Middle frontal gyrus (tissue), 1 donor: ENCODE measurements at regions not wholly inside any gene's neighbourhood (a gene's known extent, or its start where the extent isn't known, plus 50 kb on each side); places are given as distances from the start of the nearest gene placed in this dataset.

Source experiments
- DNase-seq: peaks from one replicate; pipeline ENCODE4 v3.0.0-alpha.2; 2015; ENCODE audit warnings: low spot score; ENCODE audit errors: extremely low spot score

DNA sequence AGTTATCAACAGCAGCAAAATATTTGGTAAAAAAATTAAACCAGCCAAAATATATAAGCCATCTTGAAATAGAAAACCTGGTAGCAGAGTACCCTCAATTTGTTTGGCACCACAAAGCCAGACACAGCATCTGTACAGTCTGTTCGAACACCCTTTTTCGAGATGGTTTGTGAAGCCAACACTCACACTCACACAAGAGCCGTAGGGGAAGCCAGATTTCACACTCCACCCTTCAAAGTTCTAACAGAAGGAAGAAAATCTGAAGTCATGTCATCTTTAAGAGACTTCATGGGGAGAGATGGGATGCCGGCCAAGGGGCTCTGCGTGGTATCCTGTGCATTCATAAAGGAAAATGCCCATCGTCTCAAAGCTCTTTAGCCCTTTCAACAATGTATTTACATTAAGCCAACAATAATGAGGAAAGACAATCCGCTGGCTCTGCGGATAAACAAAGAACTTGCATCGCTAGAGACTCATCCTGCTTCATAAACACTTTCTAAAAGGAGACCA is 451.5 kb upstream of the CHST9 start:
- no peak for DNase-seq

DNA sequence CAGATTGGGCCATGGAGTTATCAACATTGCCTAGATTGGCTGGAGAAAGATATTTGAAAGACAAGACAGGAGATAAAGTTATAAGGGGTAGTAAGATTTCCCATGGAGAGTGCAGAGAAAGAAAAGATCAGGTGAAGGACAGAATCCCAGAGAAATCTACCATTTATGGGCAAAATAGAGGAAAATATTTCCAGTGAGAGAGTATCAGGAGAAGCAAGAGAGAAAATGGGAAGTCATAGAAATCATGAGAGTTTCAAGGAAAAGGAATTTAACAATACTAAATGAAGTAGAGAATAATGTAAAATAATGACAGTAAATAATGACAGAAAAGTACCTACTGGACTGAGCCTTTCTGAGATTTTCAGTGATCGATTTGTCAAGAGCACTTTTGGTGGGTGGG is 447.6 kb upstream of the CHST9 start:
- DNase-seq: no peak

DNA sequence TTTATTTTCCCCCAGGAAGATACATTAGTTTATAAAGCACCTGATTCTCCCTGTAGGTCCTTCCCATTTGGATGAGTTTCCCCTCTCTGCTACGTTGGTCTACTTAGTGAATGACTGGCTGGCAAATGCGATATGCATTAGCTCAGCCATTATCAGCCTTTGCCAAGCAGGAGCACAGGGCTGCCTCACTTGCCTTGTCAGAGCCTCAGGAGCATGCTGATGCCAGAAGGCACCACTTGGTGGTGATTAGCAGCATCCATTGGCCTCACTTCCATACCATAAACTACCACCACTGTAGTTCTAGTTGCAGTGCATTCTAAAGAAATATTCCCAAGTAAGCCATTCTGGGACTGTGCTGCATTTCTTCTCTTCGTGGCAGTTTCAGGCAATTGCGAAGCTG is 442.8 kb upstream of the CHST9 start:
- no peak for DNase-seq

DNA sequence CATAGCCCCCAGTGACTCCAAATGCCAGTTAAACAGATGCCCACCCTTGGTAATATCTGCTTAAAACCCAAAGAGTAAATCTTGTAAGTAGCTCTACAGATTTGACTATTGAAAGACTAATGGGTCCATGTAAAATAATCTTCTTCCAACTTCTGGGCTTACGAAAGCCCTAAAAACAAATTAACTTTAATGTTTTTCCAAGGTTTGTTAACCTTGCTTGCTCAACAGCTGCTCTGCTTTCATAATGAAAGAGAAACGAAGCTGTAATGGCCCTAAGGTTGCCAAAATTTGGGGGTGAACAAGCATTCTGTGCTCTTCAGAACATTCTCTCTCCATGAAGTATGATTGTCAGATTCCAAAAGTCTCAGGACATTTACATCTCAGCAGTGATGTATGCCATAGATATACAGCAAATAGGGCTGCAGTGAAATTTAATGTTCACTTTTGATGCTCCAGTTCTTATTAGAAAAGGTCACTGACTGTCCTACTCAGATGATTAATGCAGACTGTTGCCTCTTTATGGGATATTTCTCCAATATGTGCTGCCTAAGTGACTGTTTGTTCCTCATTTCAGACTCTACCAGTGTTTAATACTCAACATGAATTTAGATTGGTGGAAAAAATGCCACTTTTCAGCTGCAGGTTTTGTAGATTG is 436.3 kb upstream of the CHST9 start:
- DNase-seq: no peak

DNA sequence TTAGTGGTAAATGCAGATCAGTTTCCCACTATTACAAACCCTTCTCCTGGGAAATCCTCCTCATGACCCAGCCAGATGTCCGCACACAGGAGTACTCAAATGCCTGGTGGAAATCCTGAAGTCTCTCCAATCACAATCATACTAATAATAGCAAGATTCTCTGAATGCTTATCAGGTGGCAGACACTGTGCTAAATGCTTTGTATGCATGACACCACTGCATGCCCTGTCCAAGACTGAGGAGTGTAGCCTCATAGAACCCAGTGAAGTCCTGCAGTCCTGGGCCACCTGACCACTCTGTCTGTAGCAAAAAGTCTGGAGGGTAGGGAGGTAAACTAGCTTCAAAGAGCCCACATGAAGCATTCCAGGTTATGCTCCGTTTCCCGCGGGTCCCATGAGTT is 434.8 kb upstream of the CHST9 start:
- DNase-seq: no peak

DNA sequence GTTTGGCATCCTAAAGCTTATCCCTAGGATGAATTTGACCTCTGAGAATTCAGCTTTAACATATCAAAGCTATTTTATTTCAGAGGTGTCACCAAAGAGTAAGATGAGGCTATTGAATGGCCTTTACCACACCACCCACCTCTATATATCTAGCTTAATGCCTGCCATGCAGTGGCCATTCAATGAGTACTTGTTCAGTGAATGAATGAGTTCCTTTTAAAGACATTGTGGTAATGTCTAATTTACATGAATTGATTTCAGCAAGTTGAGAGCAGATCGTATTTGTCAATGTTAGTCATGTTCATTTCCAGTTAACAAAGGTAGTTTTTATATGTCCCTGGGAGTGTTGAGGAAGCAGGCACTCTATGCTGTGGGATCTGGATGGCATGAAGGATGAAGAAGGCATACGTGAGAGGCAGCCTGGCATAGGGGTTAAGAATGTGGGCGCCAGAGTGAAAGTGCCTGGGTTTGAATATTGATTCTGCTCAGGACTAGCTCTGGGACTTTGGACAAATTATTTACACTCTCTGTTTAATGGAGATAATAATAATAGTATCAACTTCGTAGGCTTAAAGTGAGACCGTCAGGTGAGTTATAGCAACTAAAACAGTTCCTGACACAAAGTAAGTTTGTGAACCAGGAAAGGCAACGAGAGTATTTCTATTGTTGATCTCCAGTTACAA is 434.1 kb upstream of the CHST9 start:
- no peak for DNase-seq

DNA sequence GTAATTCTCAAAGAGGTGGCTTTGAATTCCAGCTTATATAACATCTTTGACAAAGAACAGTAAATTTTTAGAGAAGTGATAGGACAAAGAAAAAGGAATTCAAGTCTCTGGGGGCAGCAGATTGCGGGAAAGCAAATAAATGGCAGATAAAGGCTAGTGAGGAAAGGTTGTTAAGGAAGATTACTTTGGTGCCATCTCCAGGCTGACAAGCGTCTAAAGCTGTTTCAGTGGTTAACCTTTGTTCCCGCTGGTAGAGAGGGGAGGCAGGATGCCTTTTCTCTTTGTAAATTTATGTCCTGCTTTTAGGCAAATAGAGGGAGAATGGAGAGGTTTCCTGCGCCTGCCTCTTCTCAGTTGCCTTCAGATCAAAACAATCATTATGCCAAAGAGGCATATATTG is 431.2 kb upstream of the CHST9 start:
- no peak for DNase-seq

DNA sequence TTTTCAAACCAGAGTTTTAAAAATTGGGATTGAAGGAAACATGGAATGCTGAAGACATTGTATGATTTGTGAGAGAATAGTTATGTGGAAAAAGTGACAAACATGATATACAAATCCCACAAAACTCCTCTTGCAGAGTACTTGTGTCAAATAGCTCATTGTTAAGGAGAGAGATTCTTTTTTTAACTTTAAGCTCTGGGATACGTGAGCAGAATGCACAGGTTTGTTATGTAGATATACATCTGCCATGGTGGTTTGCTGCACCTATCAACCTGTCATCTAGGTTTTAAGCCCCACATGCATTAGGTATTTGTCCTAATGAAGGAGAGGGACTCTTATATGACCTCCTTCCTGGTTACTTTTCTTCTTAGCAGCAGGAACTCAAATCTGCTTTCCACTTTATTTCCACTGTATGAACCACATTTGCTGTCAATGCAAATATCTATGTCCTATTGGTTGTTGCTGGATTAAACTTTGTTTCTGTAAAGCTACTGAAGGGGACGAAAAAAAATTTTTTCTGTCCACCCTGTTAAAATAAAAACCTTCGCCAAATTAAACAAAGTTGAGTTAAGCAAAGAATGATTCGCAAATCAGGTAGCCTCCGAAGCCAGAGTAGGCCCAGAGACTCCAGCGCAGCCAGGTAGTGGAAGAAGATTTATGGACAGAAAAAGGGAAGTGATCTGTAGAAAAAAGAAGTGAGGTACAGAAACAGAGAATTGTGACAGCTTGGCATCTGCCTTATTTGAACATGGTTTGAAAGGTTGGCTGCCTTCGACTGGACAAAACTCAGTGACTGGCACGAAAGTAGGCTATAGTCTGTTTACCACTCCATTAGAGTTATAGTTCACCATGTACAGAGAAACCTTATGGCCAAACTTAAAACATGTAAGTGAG is 430.1 kb upstream of the CHST9 start:
- no peak for DNase-seq

DNA sequence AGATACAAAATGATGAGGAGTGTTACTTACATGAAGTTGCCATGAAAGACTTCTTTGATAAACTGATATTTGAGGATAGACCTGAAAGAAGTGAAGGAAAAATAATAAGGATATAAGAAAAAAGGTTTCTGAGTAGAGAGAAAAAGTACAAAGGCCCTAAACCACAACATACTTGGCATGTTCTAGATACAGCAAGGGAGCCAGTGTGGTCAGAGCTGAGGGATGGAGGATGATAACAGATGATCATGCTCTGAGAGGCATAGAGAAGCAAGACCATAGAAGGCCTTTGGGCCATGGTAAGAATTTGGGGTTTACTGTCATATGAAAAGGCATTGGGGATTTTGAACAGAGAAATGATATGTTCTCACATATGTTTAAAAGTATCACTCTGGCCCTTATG is 424.1 kb upstream of the CHST9 start:
- DNase-seq: no peak

DNA sequence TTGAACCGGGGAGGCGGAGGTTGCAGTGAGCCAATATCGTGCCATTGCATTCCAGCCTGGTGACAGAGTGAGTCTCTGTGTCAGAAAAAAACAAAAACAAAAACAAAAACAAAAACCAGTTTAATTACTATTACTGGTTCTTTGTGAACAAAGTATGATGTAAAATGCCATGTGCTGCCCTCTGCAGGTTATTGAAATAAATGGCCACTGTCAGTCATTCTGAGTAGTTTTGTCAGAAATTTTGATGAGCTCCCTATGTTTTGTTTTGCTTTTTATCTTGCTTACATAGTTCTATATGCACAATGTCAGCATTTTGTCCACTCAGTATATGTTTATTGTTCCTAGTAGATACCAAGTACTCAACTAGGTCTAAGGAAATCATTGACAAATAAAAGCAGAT is 423.6 kb upstream of the CHST9 start:
- DNase-seq: no peak

DNA sequence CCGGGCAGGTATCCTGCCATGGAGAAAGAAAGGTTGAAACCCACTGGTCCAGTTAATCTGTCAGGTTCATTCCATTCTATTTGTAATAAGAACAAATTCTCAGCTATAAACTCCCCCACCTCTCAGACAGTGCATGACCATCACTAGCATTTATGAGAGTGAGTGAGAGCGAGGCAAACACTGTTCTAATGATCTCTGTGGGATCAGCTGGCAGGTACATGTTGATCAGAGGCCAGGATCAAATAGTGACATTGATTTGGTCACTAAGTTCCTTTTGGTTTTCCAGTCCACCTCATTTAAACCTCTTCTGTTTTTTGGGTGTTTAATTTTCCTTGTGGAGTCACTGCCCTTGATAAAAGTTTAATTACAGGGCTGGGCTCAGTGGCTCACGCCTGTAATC is 423.1 kb upstream of the CHST9 start:
- DNase-seq: no peak

DNA sequence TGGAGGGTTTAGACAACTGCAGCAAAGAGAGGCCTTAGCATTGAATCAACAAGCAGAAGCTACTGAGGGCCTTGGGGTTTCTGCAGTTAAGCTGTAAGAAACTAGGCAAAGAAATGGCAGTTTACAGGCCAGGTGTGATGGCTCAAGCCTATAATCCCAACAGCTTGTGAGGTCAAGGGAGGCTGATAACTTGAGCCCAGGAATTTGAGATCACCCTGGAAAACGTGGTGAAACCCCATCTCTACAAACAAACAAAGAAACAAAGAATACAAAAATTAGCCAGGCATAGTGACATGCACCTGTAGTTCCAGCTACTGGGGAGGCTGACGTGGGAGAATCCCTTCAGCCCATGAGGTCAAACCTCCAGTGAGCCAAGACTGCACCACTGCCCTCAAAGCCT is 421.6 kb upstream of the CHST9 start:
- no peak for DNase-seq

DNA sequence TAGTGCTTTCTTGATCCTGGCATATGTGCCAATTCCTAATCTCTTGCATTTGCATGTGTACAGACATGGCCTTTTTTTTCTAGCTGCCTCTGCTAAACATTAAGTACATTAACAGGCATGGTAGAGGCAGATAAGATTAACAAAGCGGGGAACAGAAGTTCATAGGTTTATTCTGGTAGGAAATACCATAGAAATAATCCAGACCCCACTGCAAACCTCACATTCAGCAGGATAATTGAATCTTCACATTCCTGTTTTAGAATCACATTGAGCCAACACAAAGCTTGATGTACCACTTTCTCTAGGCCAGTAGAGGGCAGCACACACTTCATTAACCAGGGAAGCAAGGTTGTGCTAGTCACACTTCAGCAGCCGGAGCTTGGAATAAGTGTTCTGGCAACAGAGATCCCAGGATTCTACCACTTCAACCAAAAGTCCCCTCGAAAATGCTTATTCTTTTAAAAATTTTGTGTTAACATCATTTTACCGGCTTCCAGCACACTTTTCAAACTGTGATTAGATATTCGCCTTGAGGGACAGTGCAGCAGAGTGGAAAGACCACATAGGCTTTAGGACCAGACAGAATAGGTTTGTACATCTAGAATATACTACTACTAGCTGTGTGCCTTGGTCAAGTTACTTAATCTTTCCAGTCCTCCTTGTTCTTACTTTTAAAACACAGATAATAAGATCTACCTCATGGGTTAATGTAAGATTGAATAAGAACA is 420.2 kb upstream of the CHST9 start:
- peak; percentile 76 for DNase-seq

DNA sequence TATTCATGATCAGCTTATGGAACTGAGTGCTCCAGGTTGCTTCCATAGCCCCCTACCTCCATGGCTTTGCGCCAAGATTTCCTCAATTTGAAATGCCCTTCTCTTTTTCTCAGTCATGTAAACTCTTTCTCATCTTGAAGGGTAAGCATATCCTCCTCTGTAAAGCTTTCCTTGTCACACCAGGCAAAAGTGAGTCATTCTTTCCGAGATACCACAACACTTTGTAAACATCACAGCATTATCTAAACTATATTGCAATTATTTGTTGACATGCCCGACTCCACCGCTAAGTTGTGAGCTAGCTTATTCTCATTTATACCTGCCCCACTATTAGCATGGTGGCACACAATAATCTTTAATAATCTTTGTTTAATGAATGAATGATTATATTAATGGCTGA is 419.5 kb upstream of the CHST9 start:
- DNase-seq: no peak

DNA sequence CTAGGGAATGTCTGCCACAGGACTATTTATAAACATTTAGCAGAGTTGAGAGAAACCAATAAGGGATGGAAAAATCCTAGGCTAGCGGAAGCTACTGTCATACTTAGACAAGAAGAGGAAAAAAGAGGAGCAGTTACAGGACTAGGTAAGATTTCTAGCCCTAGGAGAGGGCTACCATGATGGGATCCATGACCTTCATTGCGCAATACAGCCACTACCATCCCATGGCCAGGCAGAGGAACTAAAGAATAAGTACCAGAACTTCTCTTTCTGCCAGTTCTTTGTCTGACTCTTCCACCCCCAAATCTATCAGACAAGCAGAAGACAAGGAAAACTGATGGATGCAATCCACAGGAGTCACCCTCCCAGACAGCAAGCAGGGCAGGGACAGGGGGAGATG is 417.0 kb upstream of the CHST9 start:
- DNase-seq: no peak

DNA sequence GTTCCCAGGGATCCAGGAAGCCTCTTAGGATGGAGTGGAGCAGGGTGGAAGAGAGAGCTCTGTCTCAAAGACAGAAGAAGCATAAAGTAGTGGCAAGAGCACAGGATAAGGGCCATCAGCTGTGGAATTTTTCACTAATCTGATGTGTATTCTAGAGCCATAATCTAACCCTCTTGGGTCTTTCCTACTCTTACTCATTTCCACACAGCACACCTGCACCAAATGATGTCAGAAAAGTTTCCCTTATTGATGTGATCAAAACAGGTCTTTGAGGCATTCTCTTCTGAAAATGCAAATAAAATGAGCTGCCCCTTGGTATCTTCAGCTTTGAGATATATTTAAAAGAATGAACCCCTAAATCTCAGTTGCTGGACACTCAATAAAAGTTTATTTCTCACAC is 415.1 kb upstream of the CHST9 start:
- no peak for DNase-seq

DNA sequence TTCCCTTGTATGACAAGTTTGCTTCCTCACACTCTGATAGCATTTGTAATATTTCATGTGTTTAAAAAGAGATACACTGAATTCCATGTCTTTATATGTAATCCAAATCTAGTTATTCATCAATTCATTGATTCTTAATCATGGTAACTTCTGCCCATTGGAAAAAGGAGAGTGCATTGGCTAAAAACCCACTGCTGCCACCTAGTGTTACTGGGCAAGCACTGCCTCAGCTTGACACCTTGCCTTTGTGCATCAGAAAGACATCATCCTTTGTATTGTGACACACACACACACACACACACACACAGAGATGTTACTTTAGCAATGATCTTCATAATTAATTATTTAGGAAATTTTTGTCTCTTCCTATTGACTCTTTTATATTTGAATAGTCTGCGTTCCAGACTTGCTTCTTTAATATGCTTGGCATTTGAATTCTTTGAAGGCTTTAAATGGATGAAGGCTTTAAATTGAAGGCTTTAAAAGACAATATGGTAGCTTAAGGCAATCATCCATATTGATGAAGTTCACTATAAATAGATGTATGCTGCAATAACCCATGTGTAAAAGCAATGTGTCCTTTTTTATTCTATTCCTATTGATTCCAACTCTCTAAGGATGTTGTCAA is 414.2 kb upstream of the CHST9 start:
- DNase-seq: peak; percentile 27

DNA sequence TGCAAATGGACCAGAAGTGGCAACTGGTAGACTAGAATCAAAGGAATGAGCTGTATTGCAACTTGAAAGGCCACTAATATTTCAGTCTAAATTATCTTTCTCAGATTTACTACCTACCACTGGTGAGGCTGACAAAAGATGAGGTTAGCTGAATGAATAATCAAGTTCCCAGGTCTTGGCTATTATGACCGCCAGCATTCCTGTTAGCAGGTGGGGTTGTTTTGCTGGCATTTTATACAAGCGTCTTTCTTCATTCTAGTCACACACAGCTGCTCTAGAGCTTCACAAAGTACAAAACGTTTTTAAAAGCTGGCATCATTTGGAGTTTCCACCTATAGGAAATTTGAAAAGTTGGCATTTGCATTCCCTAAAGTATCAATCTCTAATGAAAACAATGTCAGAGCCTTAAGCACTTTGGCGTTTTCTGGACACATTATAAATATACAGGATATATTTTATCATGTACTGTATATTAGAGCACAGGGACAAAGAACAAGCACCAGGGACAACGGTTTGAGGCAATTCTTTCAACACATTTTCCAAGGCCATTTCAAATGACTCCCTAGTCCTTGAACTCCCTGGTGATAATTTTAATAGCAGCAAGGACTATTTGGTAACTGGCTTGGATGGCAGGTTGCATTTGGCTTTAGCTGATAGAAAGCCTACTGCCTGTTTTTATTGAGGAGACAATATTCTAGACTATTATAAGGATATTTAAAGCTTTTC is 410.2 kb upstream of the CHST9 start:
- DNase-seq: no peak

DNA sequence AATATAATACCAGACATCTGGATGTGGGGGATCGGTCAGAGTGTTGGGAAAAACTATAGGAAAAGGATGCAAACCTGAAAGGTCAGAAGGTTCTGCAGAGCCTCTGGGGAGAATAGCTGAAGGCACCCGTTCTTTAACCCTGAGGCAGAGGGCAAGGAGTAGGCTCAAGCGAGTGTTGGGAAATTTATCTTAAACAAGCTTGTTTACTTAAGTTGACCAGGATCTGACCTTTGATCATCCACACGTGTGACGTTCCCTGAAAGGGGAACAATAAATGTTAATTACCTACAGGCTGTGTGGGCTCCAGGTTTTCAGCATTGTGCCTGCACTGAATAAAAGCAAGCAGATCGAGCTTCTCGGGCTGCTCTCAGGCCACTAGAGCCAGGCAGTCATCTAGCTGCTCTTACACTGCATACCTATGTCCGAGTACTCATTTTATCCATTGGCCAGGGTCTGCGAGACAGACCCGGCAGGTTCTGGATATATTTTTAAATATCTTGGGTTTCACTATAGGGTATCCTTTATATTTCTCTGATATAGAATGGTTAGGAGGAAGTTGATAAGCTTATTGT is 400.6 kb upstream of the CHST9 start:
- DNase-seq: no peak

DNA sequence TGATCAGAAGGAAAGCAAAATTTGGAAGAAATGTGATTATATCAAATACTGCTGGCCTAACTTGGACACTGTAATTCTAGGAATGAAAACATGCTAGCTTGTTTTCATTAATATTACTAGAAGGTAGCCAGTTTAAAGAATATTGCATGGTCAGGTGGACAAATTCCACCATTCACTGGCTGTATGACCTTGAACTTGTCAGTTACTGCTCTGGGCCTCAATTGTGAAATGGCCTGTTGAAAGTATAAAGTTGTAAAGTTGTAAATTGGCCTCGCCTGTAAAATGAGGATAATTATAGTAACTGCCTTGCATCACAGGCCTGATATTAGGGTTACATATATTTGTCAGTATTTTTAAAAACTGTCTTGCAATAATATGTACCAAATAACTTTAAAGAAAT is 398.4 kb upstream of the CHST9 start:
- no peak for DNase-seq
